RWPE2 (cell line): ENCODE measurements at regions not wholly inside any gene's neighbourhood (a gene's known extent, or its start where the extent isn't known, plus 50 kb on each side); places are given as distances from the start of the nearest gene placed in this dataset.

Source experiments
- ATAC-seq: fragments of 200-7000 bp; cut with Tn5 transposase; 3 replicates; pipeline ENCODE4 v1.9.1; 2021; ENCODE audit warnings: low read depth
- DNase-seq: peaks from one replicate; pipeline ENCODE4 v3.0.0-alpha.2; 2020; ENCODE audit warnings: low spot score
- H3K27ac ChIP-seq: fragments of 450-650 bp; 2 replicates; pipeline ENCODE4 v1.5.1; 2017; ENCODE audit warnings: mild to moderate bottlenecking; ENCODE audit not compliant: poor library complexity, severe bottlenecking
- H3K27me3 ChIP-seq: fragments of 250-450 bp; sonication (Bioruptor Pico); 2 replicates; pipeline ENCODE4 v1.5.1; 2021; ENCODE audit warnings: mild to moderate bottlenecking, moderate library complexity; ENCODE audit not compliant: insufficient read depth, poor library complexity, severe bottlenecking
- H3K36me3 ChIP-seq: fragments of 250-450 bp; sonication (Bioruptor Pico); 2 replicates; pipeline ENCODE4 v1.5.1; 2020; ENCODE audit warnings: low read depth, mild to moderate bottlenecking, moderate library complexity
- H3K4me1 ChIP-seq: fragments of 250-450 bp; sonication (Bioruptor Pico); 2 replicates; pipeline ENCODE4 v1.5.1; 2021; ENCODE audit warnings: mild to moderate bottlenecking, moderate library complexity; ENCODE audit not compliant: insufficient read depth, poor library complexity, severe bottlenecking
- H3K4me3 ChIP-seq: fragments of 250-450 bp; sonication (Bioruptor Pico); 2 replicates; pipeline ENCODE4 v1.5.1; 2021; ENCODE audit warnings: mild to moderate bottlenecking, moderate library complexity; ENCODE audit not compliant: severe bottlenecking
- H3K9me3 ChIP-seq: fragments of 250-450 bp; sonication (Bioruptor Pico); 2 replicates; pipeline ENCODE4 v1.5.1; 2021; ENCODE audit warnings: mild to moderate bottlenecking, moderate library complexity; ENCODE audit not compliant: severe bottlenecking
- CTCF ChIP-seq: fragments of 450-650 bp; IDR thresholded peaks from one replicate; pipeline ENCODE4 v1.5.1; 2017; ENCODE audit warnings: mild to moderate bottlenecking, moderate library complexity; ENCODE audit not compliant: poor library complexity, severe bottlenecking

- ATAC-seq: no peak
Measured at GRCh38 chr2:126836761-126837679, 61.7 kb upstream of the TEX51 start.

GRCh38 chr2:126837966-126838715 lies 60.5 kb upstream of the TEX51 start:
- TF ChIP-seq CTCF: no peak
- H3K27me3 ChIP-seq: no peaks in the 10 kb centered on the region

More at GRCh38 chr2:126836761-126837679, 61.7 kb upstream of the TEX51 start:
- no peaks in the 10 kb centered on the region for H3K9me3 ChIP-seq
- no peak for TF ChIP-seq CTCF
- no peak overlapping the region for H3K4me3 ChIP-seq
- H3K36me3 ChIP-seq: no peaks in the 10 kb centered on the region
- H3K4me1 ChIP-seq: no peaks in the 10 kb centered on the region
- no peak for DNase-seq
- no peaks in the 10 kb centered on the region for H3K27me3 ChIP-seq
- H3K27ac ChIP-seq: no peak overlapping the region

GRCh38 chr2:126838716-126838985 lies 60.0 kb upstream of the TEX51 start:
- Histone ChIP-seq H3K36me3 (no peaks in the 10 kb centered on the region), H3K4me1 (no peaks in the 10 kb centered on the region), H3K9me3 (no peaks in the 10 kb centered on the region), H3K27ac (no peak overlapping the region), H3K4me3 (no peak overlapping the region), H3K27me3 (no peaks in the 10 kb centered on the region)
- no peak for ATAC-seq
- DNase-seq: no peak
- TF ChIP-seq CTCF: no peak

More at GRCh38 chr2:126837966-126838715, 60.5 kb upstream of the TEX51 start:
- H3K4me3 ChIP-seq: no peak overlapping the region
- H3K4me1 ChIP-seq: no peaks in the 10 kb centered on the region
- H3K9me3 ChIP-seq: no peaks in the 10 kb centered on the region
- H3K36me3 ChIP-seq: no peaks in the 10 kb centered on the region
- no peak overlapping the region for H3K27ac ChIP-seq
- ATAC-seq (no peak), DNase-seq (no peak)

GRCh38 chr2:126839796-126840195 lies 58.9 kb upstream of the TEX51 start:
- DNase-seq (no peak), ATAC-seq (no peak)
- Histone ChIP-seq H3K27ac (no peak overlapping the region), H3K36me3 (no peaks in the 10 kb centered on the region), H3K27me3 (peaks cover 4% of the 10 kb centered on the region), H3K4me3 (no peak overlapping the region), H3K9me3 (no peaks in the 10 kb centered on the region), H3K4me1 (no peaks in the 10 kb centered on the region)
- TF ChIP-seq CTCF: no peak
